Left lobe of liver (tissue), 2 donors: ENCODE measurements at regions not wholly inside any gene's neighbourhood (a gene's known extent, or its start where the extent isn't known, plus 50 kb on each side); places are given as distances from the start of the nearest gene placed in this dataset.

Source experiments
- ATAC-seq: fragments of 200-7000 bp; cut with Tn5 transposase; one replicate; pipeline ENCODE4 v1.9.1; 2020; ENCODE audit warnings: mild to moderate bottlenecking, moderate library complexity
- DNase-seq: peaks from one replicate; pipeline ENCODE4 v3.0.0-alpha.2; 2020; ENCODE audit warnings: low spot score
- donor health status: DM: no; HTN: no; CAD: no; lungs with moderate emphysema.
- donor health status: DM: no; HTN: yes; CAD: no.

DNA sequence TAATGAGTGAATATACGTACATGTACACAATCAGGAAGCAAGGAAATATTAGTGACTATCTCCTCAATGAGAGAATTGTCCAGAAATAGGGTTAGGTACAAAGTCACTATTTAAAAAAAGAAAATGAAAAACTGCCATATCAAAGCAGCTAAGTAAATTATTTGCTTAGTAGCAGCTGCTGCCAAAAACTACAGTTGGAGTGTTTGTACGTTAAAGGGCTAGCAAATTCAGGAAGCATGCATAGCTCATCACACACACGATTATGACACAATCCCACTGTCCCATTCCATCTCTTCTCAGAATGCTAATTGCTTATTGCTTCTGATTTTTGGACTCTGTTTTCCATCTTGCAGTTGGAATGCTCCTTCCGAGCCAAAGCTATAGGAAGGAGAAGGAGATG lies 2012.5 kb upstream of the LRRTM1 start:
- ATAC-seq (peak; percentile 97), DNase-seq (no peak)

DNA sequence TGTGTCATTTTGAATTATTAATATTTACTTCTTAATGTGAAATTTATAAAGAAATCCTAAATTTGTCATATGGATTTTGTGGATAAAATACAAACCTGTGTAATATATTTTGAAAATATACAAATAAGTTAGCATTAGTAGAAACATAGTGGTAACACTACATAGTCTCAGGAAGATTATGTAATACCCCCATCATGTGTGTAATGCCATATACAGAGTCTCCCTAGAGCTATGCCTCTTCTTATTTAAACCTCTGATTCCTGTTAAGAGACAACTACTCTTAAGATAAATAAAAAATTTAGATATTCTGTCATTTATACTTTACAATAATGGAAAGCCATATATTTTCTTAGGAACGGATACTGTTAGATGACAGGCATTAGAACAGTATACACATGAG lies 2012.0 kb upstream of the LRRTM1 start:
- DNase-seq (no peak), ATAC-seq (peak; percentile 59)

DNA sequence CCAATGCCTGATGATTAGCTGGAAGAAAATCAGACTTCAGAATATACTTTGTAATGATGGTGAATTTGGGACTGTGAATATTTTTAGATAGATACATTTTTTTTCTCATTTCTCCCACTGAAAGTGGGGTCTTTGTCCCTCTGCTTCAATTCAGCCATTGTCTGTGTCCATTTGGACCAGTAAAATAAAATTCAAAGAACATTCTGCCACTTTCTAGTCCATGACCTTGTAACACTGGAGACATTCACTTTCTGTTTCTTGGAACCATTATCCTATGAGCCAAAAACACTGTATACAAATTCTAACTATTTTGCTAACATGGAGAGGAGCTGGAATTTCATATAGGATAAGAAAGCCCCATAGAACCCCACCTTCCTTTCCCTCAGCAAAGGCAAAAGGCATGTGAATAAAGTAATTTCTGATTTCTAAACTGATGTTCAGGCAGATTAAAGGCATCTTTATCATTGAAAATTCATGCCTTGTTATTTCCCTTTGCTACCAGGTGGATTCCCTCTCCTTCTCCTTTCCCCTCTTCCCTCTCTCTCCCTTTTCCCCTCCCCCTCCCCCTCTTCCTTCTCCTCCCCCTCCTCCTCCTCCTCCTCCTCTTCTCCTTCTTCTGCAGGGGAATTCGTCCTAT lies 2010.4 kb upstream of the LRRTM1 start:
- ATAC-seq: no peak
- DNase-seq: no peak

DNA sequence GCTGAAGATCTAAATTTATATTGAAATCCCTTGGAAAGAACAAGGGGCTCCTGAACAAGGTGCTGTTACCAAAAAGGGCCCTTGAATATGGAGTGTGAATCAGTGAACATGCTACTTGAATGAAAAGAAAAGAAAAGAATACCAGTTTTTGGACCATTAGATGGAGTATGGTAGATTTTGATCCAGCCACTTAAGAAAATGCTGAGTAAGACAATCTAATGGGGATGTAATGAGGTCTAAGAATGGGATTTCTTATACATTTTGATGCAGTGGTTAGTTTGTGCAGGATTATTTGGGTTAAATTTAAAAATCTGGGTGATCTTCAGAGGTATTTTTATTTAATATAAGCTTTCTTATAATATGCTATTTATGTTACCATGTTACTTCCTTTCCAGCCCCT lies 2003.0 kb upstream of the LRRTM1 start:
- DNase-seq: no peak
- no peak for ATAC-seq

DNA sequence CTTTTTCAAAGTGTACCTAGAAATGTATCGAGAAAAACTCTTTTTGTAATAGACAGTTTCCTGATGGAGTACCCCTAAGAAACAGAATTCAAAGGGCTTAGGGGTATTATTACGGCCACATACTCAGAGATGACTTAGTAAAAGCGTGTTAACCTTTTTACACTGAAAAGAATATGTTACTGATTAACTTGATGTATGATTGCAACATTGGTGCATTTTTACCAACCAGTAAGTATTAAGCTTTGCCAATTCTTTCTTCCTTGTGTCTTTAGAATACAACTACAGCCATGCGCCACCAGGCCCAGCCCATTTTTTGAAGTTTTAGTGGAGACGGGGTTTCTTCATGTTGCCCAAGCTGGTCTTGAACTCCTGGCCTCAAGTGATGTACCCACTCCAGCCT lies 1997.0 kb upstream of the LRRTM1 start:
- ATAC-seq: peak; percentile 83
- DNase-seq: no peak

- no peak for DNase-seq
- no peak for ATAC-seq
Measured at GRCh38 chr2:82289446-82289845, 1984.9 kb upstream of the LRRTM1 start.

- DNase-seq: no peak
- no peak for ATAC-seq
Measured at GRCh38 chr2:82283075-82283474, 1978.5 kb upstream of the LRRTM1 start.

DNA sequence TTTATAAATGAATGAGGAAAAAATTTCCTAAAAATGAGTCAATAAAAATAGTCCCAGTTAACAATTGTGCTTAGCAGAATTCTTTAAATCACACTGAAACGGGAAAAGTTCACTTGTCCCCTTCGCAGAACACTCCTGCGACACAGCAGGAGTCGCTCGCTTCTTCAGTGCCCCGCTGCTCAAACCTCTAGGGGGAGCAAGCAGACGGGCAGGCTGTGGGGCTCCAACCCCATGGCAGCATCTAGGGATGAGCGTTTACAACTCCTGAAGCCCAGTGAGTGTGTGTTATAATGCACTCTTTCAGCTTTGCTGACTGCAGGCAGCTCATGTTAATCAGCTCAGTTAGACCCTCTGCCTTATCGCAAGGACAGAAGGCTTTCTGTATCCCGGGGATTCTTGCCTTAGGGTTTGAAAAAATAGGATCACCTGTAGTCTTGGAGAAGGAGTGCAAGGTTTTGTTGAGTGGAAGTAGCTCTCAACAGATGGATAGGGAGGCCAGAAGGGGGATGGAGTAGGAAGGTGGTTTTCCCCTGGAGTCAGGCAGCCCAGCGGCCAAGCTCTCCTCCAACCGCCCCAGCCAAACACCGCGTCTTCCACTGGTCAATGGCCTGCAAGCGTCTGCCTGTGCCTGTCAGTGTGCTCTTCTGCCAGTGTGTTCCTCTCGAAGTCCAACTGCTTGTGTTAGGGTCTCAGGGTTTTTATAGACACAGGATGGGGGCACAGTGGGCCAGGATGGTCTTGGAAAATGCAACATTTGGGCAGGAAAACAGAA lies 1977.7 kb upstream of the LRRTM1 start:
- ATAC-seq (peak; percentile 62), DNase-seq (no peak)

GRCh38 chr2:82279367-82279766 lies 1974.8 kb upstream of the LRRTM1 start:
- DNase-seq: no peak
- ATAC-seq: no peak

DNA sequence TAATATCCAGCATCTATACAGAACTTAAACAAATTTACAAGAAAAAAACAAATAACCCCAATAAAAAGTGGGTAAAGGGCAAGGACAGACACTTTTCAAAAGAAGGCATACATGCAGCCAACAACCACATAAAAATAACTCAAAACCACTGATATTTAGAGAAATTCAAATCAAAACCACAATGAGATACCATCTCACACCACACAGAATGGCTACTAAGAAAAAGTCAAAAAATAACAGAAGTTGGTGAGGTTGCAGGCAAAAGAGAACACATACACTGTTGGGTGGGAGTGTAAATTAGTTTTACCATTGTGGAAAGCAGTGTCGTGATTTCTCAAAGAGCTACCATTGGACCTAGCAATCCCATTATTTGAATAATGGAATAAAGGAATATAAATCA lies 1973.9 kb upstream of the LRRTM1 start:
- ATAC-seq (no peak), DNase-seq (no peak)

GRCh38 chr2:82275599-82275998 lies 1971.0 kb upstream of the LRRTM1 start:
- ATAC-seq: no peak
- DNase-seq: no peak

GRCh38 chr2:82268446-82268845 lies 1963.9 kb upstream of the LRRTM1 start:
- ATAC-seq: no peak
- DNase-seq: no peak

DNA sequence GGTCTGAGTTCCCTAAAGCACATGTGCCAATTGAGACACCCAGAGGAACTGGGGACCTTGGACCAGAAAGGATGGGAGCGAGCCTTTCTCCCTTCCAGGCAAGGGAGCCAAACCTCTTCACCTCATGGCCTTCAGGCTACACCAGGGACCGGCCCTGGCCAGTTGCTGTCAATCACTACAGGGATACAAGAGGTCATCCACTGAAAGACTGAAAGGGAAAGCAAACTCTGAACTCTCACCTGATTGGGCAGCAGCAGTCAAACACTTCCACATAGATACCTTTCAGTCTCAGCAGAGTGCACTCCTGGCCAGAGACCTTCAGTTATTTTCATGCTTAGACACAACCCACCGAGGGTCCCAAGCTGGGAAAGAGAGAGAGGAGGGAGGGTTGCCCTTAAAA lies 1956.0 kb upstream of the LRRTM1 start:
- no peak for DNase-seq
- ATAC-seq: no peak

DNA sequence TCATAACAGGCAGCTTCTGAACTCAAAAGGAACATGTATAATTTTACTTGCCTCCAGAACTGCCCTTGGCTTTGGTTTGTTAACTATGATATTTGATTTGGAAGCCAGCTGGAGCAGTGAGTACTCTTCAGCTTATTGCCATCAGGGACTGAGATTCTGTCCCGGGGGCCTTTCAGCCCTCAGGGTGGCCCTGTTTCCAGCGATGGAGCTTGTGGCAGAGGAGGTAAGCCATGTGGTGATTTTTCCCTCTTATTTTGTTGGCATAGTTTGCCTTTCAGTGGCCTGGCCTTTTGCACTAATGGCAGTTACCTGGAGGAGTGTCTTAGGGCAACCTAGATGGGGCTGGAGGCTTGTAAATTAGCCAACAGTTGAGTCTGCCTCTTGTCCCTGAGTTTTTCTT lies 1955.0 kb upstream of the LRRTM1 start:
- ATAC-seq (no peak), DNase-seq (no peak)

DNA sequence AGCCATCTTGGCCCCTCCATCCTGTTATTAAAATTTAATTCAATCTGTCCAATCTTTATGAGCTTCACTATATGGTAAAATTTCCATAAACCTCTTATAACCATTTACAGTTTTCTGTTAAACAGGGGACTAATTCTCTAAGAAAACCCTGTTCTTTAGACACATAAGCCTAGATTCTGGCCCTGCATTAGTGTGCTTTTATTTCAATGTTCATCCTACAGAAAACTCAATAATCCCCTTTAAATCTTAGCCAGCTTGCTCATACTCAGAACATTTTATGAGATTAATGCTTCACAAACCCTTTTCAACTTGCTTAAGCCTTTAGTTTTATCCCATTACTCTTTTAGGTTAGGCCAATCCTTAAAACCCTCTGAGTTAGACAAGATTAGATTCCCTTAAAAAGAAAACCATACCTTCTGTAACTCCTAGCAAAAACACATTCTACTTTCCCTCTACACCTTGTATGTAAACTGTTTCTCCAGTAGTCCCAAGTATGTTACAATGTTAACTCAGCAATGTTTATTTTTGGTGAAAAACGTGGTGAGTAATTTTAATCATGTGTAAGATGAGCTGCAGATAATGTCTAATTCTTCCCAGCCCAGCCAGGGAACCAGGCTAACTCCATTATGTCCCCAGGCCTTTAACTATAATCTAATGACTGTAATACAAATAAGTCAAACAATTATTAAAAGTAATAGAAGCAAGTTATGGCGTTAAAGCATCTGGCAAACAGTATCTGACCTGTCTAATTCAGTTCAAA lies 1953.4 kb upstream of the LRRTM1 start:
- DNase-seq (no peak), ATAC-seq (no peak)

DNA sequence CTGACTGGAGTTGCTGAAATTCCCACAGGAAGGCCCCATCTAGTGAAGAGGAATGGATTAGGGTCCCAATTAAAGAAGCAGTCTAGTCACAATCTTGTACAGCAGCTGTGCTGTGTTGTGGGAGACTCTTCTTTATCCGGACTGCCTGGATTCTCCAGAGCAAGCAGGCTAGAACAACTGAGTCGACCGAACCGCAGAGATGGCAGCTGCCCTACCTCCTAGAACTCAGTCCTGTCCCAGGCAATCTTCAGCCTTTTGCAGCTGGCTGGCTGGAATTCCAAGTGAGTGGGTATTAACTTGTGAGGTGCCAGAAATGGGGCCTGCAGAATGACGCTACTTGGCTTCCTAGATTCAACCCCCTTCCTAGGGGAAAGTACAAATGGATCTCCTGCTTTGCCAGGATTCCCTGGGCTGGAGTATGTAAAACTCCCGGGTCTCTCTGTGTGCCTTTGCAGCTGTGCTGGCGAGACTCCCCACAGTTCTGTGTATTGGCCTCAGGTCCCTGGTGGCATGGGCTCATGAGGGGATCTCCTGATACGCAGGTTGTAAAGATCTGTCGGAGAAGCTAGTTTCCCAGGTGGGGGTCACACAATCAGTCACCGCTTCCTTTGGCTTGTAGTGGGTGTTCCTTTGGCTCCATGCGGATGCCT lies 1952.6 kb upstream of the LRRTM1 start:
- DNase-seq: no peak
- no peak for ATAC-seq

GRCh38 chr2:82256288-82256687 lies 1951.7 kb upstream of the LRRTM1 start:
- DNase-seq: no peak
- ATAC-seq: no peak

DNA sequence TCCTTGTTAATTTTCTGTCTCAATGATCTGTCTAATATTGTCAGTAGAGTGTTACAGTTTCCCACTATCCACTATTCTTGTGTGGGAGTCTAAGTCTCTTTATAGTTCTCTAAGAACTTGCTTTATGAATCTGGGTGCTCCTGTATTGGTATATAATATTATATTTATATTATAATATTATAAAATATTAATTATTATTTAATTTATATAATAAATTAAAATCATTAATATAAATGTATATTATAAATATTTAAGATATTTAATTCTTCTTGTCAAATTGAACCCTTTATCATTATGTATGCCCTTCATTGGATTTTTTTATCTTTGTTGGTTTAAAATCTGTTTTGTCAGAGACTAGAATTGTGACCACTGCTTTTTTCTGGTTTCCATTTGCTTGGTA lies 1950.2 kb upstream of the LRRTM1 start:
- DNase-seq (no peak), ATAC-seq (no peak)

GRCh38 chr2:82246220-82246775 lies 1941.7 kb upstream of the LRRTM1 start:
- DNase-seq (no peak), ATAC-seq (no peak)

- DNase-seq (no peak), ATAC-seq (no peak)
Measured at GRCh38 chr2:82239176-82239575, 1934.6 kb upstream of the LRRTM1 start.

DNA sequence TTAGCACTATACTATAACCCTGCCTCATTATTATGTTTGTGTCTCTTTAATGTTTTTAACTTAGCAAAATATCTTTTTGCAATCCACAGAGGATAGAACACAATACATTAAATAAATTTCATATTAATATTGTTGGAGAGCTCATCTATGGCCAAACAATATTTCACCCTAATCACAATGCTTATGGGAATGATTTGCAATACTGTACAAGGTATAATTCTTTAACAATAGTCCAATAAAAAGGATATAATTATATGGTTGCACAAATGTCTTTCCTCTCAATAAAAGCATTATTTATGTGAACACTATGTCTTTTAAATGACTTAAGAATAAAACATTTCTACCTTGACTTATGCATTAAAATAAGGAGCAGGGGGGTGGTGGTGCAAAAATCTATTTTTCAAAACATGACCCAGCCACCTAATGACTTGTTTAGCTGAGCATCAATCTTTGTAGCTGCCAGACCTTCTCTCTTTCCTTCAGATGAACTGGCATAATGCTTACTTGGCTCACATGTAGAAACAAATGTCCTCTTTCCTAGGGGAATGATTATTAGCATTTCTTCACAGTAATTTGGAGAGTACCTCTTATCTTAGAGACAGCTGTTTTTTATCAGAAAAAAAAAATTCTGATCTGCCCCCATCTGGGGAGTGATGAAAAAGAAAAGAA lies 1933.6 kb upstream of the LRRTM1 start:
- DNase-seq: no peak
- no peak for ATAC-seq
